ENCODE measurements at regions not wholly inside any gene's neighbourhood (a gene's known extent, or its start where the extent isn't known, plus 50 kb on each side); places are given as distances from the start of the nearest gene placed in this dataset.

- TF ChIP-seq POLR2A (IDR thresholded peaks at IDR 0.05): no peak
- no peak for TF ChIP-seq CTCF (IDR thresholded peaks at IDR 0.05)
Observed at GRCh38 chr1:113322439-113322838, 67.9 kb upstream of the MAGI3 start.

All from testis (tissue), 2 donors.